Endothelial cell of umbilical vein (primary cell): ENCODE measurements at regions not wholly inside any gene's neighbourhood (a gene's known extent, or its start where the extent isn't known, plus 50 kb on each side); places are given as distances from the start of the nearest gene placed in this dataset.

ENCODE experiments used
- BruUV-seq: library from RNA; stranded (reverse); fragments of 400-500 nt; replicated peaks from 2 replicates; lab custom pipeline; 2021; lab: Mats Ljungman, UMichigan
- CTCF ChIA-PET: fragments of 300-600, 350-600 bp; sonication (Branson Sonifier 250); formaldehyde crosslinking; loops from one replicate; lab custom pipeline; 2021; ENCODE audit warnings: antibody characterized with exemption, inconsistent platforms; lab: Charles Lee
- POLR2A ChIA-PET: fragments of 300-600, 350-600 bp; sonication (Branson Sonifier 250); formaldehyde crosslinking; loops from one replicate; lab custom pipeline; 2021; ENCODE audit warnings: antibody characterized with exemption, inconsistent platforms; lab: Charles Lee
- DNase-seq: peaks from one replicate; pipeline ENCODE4 v3.0.0-alpha.2; 2011; ENCODE audit warnings: low read depth, low spot score
- FAIRE-seq: peaks from 2 replicates; lab custom pipeline; 2011; peaks lifted over from hg19 to GRCh38; lab: Jason Lieb, UNC
- H2AFZ ChIP-seq: 2 replicates; pipeline ENCODE4 v1.6.0; 2012; ENCODE audit warnings: low read depth, low read length, control low read depth, inconsistent platforms
- H3K27ac ChIP-seq: 2 replicates; pipeline ENCODE4 v1.5.1; 2011; ENCODE audit warnings: low read depth, mild to moderate bottlenecking, control low read depth, low read length, moderate library complexity; ENCODE audit not compliant: insufficient read depth
- H3K27me3 ChIP-seq, 2 experiments: 2 replicates each; pipeline versions ENCODE4 v1.6.0 to v1.6.1; 2011; ENCODE audit warnings: low read length in 2 of 2, mixed read lengths in 1 of 2; ENCODE audit not compliant: control insufficient read depth in 2 of 2, insufficient read depth in 2 of 2
- H3K36me3 ChIP-seq, 2 experiments: 2 replicates in 1 of 2; 3 replicates in 1 of 2; pipeline ENCODE4 v1.5.1; 2011; ENCODE audit warnings: low read length in 2 of 2, mild to moderate bottlenecking in 1 of 2, moderate library complexity in 1 of 2; ENCODE audit not compliant: control insufficient read depth in 2 of 2, insufficient read depth in 2 of 2; ENCODE audit errors: extremely low read depth in 1 of 2
- H3K4me1 ChIP-seq: 3 replicates; pipeline ENCODE4 v1.5.1; 2011; ENCODE audit warnings: mild to moderate bottlenecking, low read length; ENCODE audit not compliant: control insufficient read depth, insufficient read depth; ENCODE audit errors: extremely low read depth
- H3K4me2 ChIP-seq: 2 replicates; pipeline ENCODE4 v1.6.1; 2011; ENCODE audit warnings: low read length, control low read depth, mixed read lengths; ENCODE audit not compliant: insufficient read depth
- H3K4me3 ChIP-seq, 3 experiments: fragments of 200-600 bp in 1 of 3; sonication (generic), shearing (Covaris generic) in 1 of 3; replicated peaks in 1 of 3; 2 replicates each; pipeline ENCODE4 v1.5.1; 2011 to 2016; ENCODE audit warnings: control low read depth in 3 of 3, low read length in 3 of 3, mild to moderate bottlenecking in 2 of 3, inconsistent platforms in 1 of 3, low read depth in 1 of 3, moderate library complexity in 1 of 3; ENCODE audit not compliant: insufficient read depth in 1 of 3
- H3K79me2 ChIP-seq: 2 replicates; pipeline ENCODE4 v1.6.0; 2012; ENCODE audit warnings: low read length, inconsistent platforms; ENCODE audit not compliant: control insufficient read depth, insufficient read depth
- H3K9ac ChIP-seq: replicated peaks from 2 replicates; pipeline ENCODE3; 2011; ENCODE audit warnings: low read length, control low read depth; ENCODE audit not compliant: insufficient read depth; ENCODE audit errors: extremely low read depth
- H3K9me1 ChIP-seq: replicated peaks from 3 replicates; pipeline ENCODE4 v1.6.0; 2011; ENCODE audit warnings: mild to moderate bottlenecking, low read length; ENCODE audit not compliant: control insufficient read depth, insufficient read depth; ENCODE audit errors: extremely low read depth
- H3K9me3 ChIP-seq: replicated peaks from 2 replicates; pipeline ENCODE4 v1.5.1; 2012; ENCODE audit warnings: low read length, inconsistent platforms; ENCODE audit not compliant: control insufficient read depth, insufficient read depth
- H4K20me1 ChIP-seq: replicated peaks from 2 replicates; pipeline ENCODE3; 2011; ENCODE audit warnings: mild to moderate bottlenecking, low read length; ENCODE audit not compliant: control insufficient read depth, insufficient read depth; ENCODE audit errors: extremely low read depth
- GATA2 ChIP-seq: IDR thresholded peaks from 2 replicates; pipeline ENCODE4 v1.7.0; 2011; ENCODE audit warnings: low read depth, mild to moderate bottlenecking, moderate library complexity, mixed read lengths, low read length; ENCODE audit not compliant: insufficient read length, insufficient read depth
- JUN ChIP-seq: IDR thresholded peaks from 2 replicates; pipeline ENCODE4 v1.6.1; 2011; ENCODE audit warnings: borderline replicate concordance, low read depth; ENCODE audit not compliant: insufficient read length, insufficient read depth
- POLR2A ChIP-seq: IDR thresholded peaks from 2 replicates; pipeline ENCODE4 v1.6.1; 2012; ENCODE audit warnings: low read depth, mild to moderate bottlenecking, control low read depth, low read length
- POLR2AphosphoS5 ChIP-seq: IDR thresholded peaks from 2 replicates; pipeline ENCODE4 v1.6.1; 2012; ENCODE audit warnings: low read depth, mild to moderate bottlenecking, control low read depth, low read length, moderate library complexity; ENCODE audit not compliant: insufficient read depth
- dilution Hi-C: fragments of 300-500 bp; cut with MboI; formaldehyde crosslinking; loops from one replicate; pipeline ENCODE4 v1.15.0; 2019; ENCODE audit warnings: low sequenced_read_pairs; ENCODE audit not compliant: extremely low pct_ligation_motif_present
- intact Hi-C: fragments of 100-400 bp; cut with micrococcal nuclease; formaldehyde crosslinking; loops from one replicate; pipeline ENCODE4 v1.10.0; 2022
- TF ChIP-seq, protein P1 (sequence below): IDR thresholded peaks from 2 replicates; pipeline ENCODE4 v1.6.1; 2011; ENCODE audit not compliant: insufficient read depth, insufficient read length

DNA sequence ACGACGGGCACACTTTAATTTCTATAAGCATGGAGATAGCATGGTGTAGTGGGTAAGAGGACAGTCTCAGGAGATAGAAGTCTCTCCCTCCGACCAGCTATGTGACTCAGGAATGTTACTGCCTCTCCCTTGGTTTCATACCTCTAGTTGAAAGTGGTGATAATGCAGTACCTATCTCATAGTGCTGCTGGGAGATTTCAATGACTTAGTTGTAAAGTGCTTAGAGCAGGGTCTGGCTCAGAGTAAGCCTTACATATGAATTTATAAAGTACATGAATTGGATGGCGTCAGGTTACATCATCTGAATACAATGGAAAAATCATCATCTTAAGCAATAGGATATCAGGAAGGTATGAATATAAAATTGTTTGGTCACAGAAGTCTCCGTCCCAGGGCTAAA lies 952.8 kb upstream of the EDIL3 start:
- Histone ChIP-seq H3K9me3 (no peaks in the 10 kb centered on the region), H3K79me2 (no peaks in the 10 kb centered on the region), H3K36me3 (no peaks in the 10 kb centered on the region), H3K4me2 (no peak overlapping the region), H3K4me1 (no peaks in the 10 kb centered on the region), H3K27me3 (no peaks in the 10 kb centered on the region), H3K9ac (no peak overlapping the region), H2AFZ (no peak overlapping the region), H3K4me3 (no peak overlapping the region), H3K27ac (no peak overlapping the region), H3K9me1 (no peaks in the 10 kb centered on the region), H4K20me1 (no peaks in the 10 kb centered on the region)
- no peak for DNase-seq
- dilution Hi-C loops (no loop called here), intact Hi-C loops (no loop called here)
- ChIA-PET CTCF (no interaction called here), POLR2A (no interaction called here)
- BruUV-seq, result no TSS peak
- no peak for FAIRE-seq
- TF ChIP-seq, protein P1, sequence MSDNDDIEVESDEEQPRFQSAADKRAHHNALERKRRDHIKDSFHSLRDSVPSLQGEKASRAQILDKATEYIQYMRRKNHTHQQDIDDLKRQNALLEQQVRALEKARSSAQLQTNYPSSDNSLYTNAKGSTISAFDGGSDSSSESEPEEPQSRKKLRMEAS, result no peak
- TF ChIP-seq POLR2A (no peak), POLR2AphosphoS5 (no peak), GATA2 (no peak)

DNA sequence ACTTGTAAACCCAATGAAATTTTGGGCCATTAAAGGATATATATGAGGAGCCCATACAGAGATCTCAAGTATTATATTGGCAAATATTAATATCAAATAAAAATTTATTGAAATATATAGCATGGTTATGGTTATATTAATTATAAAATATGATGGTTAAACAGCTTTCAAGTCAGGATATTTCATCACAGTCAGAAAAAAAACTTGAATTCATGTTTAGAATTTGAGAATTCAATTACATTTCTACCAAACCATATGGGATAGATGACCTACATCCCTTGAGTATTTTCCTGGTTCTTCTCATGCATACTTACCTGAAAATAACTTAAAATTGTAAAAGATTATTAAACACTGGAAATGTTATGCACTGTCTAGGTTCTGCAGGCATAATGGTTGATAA lies 956.1 kb upstream of the EDIL3 start:
- BruUV-seq, result no TSS peak

More for the DNA sequence above, 956.1 kb upstream of the EDIL3 start:
- POLR2A ChIA-PET, result no interaction called here
- no peaks in the 10 kb centered on the region for H3K9me3 ChIP-seq
- CTCF ChIA-PET, result no interaction called here
- dilution Hi-C loops, result no loop called here
- no peak overlapping the region for H3K27ac ChIP-seq
- FAIRE-seq (no peak), DNase-seq (no peak)
- no peak overlapping the region for H3K4me3 ChIP-seq
- TF ChIP-seq JUN (no peak), POLR2A (no peak)
- TF ChIP-seq, protein P1, result no peak
- intact Hi-C loops, result no loop called here
- H4K20me1 ChIP-seq, result no peaks in the 10 kb centered on the region
- no peaks in the 10 kb centered on the region for H3K4me1 ChIP-seq
- no peaks in the 10 kb centered on the region for H3K79me2 ChIP-seq
- H2AFZ ChIP-seq, result no peak overlapping the region
- no peaks in the 10 kb centered on the region for H3K9me1 ChIP-seq
- no peaks in the 10 kb centered on the region for H3K27me3 ChIP-seq
- no peaks in the 10 kb centered on the region for H3K36me3 ChIP-seq
- H3K4me2 ChIP-seq, result no peak overlapping the region
- H3K9ac ChIP-seq, result no peak overlapping the region
